ENCODE measurements at regions not wholly inside any gene's neighbourhood (a gene's known extent, or its start where the extent isn't known, plus 50 kb on each side); places are given as distances from the start of the nearest gene placed in this dataset.
"Not testable (repeated sequence)": the region's sequence is repeated elsewhere in the genome, so short reads cannot be mapped to it uniquely, and the experiment has no call there.

DNA sequence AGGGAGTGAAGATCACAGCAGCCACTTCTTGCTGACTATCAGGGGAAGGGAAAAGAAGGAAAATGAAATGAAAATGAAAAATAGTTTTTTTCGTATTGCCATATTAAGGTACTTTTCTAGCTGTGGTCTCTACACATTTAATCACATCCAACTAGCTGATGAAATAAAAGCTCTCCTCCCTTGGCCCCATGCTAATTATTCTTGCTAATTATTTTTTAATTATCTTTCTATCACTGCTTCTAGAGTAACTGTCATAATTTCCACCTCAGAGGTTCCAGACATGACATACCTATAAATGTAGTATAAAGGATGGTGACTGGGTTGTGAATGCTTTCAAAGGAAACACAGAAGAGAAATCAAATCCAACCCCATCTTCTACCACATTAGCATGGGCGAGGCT lies 334.1 kb upstream of the MAN1A1 start:
- in situ Hi-C loops (cut with HindIII; ENCODE audit: low sequenced_read_pairs): no loop called here

DNA sequence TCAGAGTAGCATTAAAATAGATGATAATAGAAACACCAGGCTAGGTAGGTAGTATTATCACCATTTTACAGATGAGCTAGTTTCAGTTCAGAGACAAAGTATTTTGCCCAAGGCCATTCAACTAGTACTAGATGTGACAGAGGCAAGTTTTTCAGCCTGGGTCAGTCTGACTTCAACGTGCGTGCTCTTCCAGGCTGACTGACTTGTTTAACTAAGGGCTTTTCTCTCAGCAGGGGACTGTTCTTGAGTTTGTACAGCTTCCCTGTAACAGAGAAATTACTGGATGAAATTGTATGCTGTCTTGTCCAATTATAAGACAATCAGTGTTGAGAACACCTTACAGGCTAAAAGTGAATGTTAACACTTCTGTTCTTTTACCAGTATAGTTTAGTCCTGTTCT lies 333.5 kb upstream of the MAN1A1 start:
- in situ Hi-C loops (cut with HindIII; ENCODE audit: low sequenced_read_pairs): no loop called here

DNA sequence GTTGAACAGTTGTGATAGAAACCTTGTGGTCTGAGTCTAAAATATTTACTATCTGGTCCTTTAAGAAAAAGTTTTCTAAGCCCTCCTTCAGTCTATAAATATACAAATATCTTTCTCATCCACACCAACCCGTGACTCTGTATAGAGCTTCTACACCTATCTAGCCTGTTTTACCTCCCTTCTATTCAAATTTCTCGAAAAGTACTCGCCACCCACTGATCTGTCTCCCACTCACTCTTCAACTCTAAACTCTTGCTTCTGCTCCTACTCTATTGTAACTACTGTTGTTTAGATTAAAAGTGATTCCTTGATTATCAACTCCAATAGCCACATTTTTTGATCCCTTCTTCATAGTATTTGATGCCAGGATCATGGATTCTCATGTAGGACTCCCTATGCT lies 329.4 kb upstream of the MAN1A1 start:
- in situ Hi-C loops (cut with HindIII; ENCODE audit: low sequenced_read_pairs): no loop called here

DNA sequence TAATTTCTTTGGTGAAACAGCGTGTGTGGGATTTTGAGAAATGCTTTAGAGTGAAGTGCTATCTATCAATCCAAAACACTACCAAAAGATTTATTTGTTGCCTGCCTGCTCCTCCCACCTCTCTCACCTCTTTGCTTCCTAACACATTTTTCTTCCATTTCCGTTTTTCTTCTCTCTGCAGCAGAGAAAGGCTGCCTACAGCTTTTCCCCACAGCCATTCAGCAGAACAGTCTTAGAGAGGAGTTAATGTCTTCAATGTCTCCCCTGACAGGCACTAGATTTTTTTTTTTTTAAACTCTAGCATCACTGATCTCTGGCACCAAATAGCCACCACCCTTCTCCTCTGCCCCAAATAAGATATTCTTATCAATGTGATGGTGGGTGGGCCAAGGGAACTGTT lies 327.8 kb upstream of the MAN1A1 start:
- in situ Hi-C loops (cut with HindIII; ENCODE audit: low sequenced_read_pairs): no loop called here

DNA sequence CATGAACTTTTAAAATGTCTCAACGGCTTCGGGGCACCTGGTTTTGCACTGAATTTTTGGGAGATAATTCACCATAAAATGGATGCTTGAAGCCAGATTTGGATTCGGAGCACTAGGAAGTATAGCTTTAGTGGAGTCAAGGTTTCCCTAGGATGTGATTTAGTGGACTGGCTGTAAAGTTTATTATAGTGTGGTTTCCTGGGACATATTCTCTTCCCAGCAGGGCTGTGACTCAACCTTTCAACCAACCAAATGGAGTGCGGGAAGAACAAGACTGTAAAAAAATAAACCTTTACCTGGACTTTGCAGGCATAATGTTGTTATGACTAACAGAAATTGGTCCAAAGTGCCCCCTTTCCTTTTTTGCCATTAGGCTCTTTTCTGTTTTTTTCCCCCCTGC lies 327.4 kb upstream of the MAN1A1 start:
- in situ Hi-C loops (cut with HindIII; ENCODE audit: low sequenced_read_pairs): no loop called here

DNA sequence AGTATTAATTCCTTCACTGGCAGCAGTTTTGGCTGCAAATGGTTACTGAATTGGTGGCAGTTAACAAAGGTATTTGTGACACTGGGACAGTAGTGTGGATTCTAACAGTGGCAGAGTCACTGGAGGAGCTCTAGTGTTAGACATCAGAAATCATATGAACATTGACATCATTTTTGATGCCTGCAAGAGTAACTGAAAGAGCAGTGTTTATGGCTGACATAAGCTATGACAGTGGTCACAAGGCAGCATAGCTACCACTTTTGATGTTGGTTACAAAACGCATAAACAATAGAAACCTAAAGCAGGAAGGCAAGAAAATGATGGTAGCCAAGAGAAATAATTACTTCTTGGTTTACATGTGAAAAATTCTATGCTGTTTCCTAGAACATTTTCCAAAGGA lies 326.7 kb upstream of the MAN1A1 start:
- in situ Hi-C loops (cut with HindIII; ENCODE audit: low sequenced_read_pairs): no loop called here

DNA sequence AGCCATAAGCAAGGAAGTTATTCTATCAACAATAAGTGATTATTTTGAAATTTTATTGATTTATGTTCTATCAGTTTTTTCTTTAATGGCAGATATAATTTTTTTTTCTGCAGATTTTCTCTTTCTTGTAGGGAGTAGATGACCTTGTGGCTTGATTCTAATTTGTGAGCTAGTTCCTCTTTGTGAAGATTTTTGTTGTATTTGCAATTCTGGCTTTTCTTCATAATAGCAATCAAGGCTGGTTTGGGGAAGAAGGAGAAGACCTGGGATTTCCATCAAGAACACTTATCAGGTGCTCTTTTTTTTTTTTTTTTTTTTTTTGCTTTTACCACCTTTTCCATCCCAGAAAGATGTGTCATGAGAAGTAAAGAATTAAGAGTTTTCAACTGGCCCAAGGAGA lies 324.2 kb upstream of the MAN1A1 start:
- in situ Hi-C loops (cut with HindIII; ENCODE audit: low sequenced_read_pairs): no loop called here

DNA sequence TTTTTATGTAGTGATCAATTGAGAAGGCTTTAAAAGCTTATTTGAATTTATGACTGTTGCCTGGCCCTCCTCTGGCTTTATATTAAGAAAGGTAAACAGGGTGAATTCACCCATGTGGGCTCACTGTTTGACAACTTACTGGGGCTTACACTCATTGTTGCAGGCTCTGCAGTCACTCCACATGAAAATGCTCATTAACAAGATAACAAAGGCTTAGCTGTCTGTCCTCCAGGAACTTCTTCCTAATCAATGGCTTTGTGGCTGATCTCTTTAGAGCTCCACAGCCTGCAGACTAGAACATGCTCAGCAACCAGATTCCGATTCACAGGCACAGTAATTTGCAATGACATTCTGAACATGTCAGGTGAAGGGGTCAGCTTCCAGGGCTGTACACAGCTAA lies 323.2 kb upstream of the MAN1A1 start:
- in situ Hi-C loops (cut with HindIII; ENCODE audit: low sequenced_read_pairs): no loop called here

DNA sequence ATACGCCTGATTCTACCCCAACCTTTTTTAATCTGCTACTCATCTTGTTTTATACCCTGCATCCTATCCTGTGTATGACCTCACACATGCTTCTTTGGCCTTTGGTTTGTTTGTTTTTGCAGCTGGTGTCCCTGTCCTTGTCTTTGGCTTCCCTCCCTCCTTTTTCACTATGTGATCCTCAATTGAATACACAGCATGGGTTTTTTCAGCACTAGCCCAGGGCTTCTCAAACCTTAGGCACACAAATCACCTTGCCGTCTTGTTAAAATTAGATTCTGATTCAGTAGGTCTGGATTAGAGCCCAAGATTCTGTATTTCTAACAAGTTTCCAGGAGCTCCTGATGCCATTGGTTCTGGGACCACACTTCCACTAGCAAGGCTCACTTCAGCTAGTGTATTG lies 321.5 kb upstream of the MAN1A1 start:
- in situ Hi-C loops (cut with HindIII; ENCODE audit: low sequenced_read_pairs): no loop called here

DNA sequence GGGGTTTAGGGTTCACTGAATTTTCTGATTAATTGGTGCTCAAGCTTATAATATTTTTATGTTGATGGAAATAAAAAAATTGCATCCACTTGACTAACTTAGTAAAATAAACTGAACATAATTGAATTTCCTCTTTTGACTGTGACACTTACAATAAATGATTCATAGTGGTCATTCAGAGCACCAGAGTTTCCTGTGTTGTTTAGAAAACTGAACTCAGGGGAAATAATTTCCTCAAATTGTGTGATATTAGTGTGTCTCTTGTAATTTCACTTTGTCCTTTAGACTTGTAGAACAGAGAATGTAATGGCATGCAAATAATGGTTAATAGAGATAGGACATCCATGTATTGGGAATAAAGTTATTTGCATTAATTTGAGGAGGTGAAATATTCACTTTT lies 319.7 kb upstream of the MAN1A1 start:
- in situ Hi-C loops (cut with HindIII; ENCODE audit: low sequenced_read_pairs): no loop called here

DNA sequence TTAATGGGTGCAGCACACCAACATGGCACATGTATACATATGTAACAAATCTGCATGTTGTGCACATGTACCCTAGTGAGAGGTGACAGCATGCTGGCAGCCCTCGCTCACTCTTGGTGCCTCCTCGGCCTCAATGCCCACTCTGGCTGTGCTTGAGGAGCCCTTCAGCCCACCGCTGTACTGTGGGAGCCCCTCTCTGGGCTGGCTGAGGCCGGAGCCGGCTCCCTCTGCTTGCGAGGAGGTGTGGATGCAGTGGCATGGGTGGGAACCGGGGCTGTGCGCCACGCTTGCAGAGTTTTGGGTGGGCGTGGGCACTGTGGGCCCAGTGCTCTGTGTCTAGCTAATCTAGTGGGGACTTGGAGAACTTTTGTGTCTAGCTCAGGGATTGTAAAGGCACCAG lies 315.9 kb upstream of the MAN1A1 start:
- in situ Hi-C loops (cut with HindIII; ENCODE audit: low sequenced_read_pairs): not testable (repeated sequence)

DNA sequence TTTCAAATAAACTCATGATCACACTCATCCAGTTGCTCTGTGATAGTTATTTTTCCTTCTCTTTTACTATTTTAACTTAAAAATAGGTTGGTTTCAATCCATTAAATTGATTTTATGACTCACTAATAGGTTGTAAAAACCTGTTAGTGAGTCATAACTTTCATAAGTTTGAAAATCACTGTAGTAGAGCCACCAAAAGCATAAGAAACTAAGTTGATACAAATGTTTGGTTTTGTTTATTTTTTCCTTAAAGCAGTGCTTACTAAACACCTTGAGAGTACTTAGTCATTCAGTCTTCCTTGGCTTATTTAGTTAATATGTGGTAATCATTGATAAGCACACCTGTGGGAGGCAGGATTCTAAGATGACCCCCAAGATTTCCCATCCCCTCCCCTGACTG lies 312.1 kb upstream of the MAN1A1 start:
- in situ Hi-C loops (cut with HindIII; ENCODE audit: low sequenced_read_pairs): no loop called here

DNA sequence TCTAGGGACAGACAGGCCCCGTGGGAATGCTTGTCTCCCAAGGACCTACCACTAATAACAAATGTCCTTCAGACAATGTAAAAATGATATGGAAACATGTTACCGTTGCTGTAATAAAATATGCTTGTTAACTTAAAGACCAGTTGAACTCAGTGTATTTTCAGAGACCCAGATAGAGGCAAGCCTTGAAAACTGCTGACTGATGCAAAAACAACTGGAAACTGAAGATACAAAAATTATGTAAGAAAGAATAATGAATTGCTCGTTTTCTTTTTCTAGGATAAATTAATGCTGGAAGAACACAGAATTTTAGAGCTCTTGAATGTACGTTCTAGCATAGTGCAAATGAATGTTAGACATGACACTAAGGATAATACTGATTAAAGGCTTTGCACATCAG lies 311.5 kb upstream of the MAN1A1 start:
- in situ Hi-C loops (cut with HindIII; ENCODE audit: low sequenced_read_pairs): no loop called here

DNA sequence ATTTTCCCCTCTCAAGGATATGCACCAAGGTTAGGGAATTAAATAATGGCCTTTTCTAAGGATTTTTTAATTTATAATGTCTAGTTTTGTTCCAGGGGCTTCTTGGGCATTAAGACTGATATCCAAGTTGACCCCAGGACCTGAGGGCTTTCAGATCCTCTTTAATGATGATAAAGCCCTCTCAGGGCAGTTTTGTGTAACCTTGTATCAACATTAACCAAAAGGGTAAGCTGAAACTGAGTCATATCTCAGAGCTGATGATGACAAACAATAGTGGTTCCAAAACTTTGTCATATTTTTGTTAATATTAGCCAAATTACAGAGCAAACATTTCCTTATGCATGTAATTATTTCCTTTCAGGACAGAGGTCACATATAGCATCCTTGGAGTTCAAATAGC lies 309.4 kb upstream of the MAN1A1 start:
- in situ Hi-C loops (cut with HindIII; ENCODE audit: low sequenced_read_pairs): no loop called here

DNA sequence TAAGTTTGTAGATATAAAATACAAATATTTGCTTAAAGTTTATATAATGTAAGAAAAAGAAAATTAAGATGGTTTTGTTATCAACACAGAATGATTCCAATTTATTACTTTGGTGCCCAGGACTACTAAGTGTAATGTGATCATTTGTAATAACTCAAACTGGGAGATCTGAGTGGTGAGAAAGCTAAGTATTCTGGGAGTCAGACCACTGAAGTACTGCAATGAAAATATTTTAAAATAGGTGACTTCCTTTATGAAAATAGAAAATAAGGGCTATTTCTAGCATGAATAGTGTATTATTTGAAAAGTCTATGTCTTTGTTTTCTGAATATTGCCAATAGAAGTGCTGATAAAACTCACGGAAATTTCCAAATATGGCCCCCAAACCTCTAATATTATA lies 305.6 kb upstream of the MAN1A1 start:
- in situ Hi-C loops (cut with HindIII; ENCODE audit: low sequenced_read_pairs): no loop called here

DNA sequence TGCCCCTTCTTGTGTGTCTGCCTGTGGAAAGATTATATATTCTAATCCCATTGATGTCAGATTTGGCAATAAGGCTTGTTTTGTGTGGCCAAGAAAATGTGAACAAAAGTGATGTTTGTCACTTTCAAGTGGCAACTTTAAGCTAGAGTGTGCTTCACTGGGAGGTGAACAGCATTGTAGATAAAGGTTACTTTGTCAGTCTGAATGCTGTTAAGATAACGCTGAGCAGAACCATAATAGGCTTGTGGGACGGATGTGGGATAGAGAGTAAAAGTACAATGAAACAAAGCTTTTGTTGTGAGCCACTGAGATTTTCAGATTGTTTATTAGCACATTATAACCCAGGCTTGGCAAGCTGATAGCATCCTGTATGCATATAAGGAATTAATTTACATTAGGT lies 303.8 kb upstream of the MAN1A1 start:
- in situ Hi-C loops (cut with HindIII; ENCODE audit: low sequenced_read_pairs): no loop called here

DNA sequence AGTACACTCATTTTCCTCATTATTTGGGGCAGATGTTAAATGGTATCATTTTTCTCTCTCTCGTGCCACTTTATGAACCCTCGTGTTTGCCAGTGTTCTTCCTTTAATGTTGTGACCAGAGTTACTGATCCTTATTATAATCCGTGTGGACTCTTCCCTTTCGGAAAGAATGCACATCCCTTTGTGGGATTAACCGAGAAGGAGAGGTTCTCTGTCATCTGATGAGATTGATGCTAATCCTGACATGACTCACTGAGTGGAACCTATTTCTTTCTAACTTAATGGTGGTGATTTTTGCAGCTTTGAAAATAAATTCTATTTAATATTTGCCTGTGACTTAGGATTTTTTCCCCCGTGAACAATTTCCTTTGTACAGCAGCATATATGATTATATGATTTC lies 300.0 kb upstream of the MAN1A1 start:
- in situ Hi-C loops (cut with HindIII; ENCODE audit: low sequenced_read_pairs): loop anchor here (5.0 kb wide), 1 partner anchor 37 kb away; no protein-coding TSS in a partner anchor

DNA sequence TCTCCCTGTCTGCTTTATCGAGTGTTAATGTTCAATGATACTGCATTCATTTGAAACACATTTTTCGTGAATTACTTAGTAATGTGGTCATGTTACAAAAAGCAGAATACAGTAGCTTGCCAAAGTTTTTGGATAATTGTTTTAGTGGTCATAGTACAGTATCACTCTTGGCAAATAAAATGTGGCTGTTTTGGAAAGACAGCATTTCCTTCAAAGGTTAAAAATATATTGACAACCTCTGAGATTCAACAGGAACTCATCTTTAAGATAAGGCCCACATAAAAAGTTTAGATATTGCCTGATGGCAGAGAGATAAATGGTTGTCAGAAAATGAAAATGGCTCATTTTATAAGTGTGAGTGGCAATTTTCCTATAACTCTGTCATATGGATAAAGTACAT lies 297.7 kb upstream of the MAN1A1 start:
- in situ Hi-C loops (cut with HindIII; ENCODE audit: low sequenced_read_pairs): loop anchor here (5.0 kb wide), 1 partner anchor 35 kb away; no protein-coding TSS in a partner anchor

DNA sequence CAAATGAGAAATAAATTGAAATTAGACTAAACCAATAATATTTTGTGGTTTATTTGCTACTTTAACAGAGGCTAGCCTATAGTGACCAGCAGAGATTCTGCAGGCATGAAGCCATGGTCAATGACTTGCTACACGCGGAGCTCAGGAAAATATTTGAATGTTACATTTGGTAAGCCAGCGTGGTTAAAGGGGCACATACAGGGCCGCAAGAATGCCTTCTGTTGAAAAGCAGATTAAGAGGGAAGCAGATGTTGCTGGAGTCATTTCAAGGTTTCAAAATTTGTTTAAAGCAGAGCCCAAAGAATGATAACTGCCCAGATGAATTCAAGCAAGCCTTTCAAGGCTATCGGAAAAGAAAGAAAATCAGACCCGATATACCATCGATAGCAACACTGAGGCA lies 294.3 kb upstream of the MAN1A1 start:
- in situ Hi-C loops (cut with HindIII; ENCODE audit: low sequenced_read_pairs): no loop called here

DNA sequence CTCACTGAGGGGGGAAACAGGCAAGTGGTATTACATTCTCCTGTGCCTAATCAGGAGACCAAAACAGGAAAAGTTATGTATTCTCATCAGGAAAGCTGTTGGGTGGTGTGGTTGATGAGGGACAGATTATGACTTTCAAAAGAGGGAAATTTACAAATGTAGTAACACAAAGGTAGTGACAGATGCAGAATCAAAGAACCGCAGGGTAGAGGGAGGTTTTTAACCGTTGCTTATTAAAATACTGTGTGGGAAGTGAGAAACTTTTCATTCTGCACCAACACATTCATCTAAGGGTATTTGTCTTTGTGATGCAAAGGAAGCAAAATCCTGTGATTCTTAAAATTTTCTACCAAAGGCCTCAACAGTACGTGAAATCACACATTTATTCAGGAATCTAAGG lies 288.2 kb upstream of the MAN1A1 start:
- in situ Hi-C loops (cut with HindIII; ENCODE audit: low sequenced_read_pairs): no loop called here

DNA sequence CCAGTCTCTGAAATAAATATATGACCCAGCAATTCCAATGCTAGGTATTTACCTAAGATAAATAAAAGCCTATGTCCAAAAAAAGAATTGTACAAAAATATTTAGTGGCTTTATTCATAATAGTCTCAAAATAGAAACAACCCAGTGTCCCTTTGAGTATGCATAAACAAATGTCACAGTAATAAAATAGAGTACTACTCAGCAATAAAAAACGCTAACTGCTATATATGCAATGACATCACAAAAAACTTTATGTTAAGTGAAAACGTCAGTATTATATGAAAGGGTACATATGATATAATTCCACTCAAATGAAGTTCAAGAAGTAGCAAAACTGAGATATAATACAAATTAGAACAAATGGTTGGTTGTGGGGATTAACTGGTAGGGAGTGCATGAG lies 286.5 kb upstream of the MAN1A1 start:
- in situ Hi-C loops (cut with HindIII; ENCODE audit: low sequenced_read_pairs): no loop called here

DNA sequence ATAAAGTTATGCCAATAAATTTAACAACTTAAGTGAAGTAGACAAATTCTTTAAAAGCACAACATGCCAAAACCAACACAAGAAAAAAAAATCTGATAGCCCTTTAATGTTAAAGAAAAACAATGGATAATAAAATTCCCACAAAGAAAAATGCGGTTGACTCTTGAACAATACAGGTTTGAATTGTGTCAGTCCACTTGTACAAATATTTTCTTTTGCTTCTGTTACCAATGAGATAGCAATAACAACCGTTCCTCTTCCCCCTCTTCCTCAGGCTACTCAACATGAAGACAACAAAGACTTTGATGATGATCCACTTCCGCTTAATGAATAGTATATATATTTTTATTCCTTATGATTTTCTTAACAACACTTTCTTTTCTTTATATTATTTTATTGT lies 283.9 kb upstream of the MAN1A1 start:
- in situ Hi-C loops (cut with HindIII; ENCODE audit: low sequenced_read_pairs): no loop called here

DNA sequence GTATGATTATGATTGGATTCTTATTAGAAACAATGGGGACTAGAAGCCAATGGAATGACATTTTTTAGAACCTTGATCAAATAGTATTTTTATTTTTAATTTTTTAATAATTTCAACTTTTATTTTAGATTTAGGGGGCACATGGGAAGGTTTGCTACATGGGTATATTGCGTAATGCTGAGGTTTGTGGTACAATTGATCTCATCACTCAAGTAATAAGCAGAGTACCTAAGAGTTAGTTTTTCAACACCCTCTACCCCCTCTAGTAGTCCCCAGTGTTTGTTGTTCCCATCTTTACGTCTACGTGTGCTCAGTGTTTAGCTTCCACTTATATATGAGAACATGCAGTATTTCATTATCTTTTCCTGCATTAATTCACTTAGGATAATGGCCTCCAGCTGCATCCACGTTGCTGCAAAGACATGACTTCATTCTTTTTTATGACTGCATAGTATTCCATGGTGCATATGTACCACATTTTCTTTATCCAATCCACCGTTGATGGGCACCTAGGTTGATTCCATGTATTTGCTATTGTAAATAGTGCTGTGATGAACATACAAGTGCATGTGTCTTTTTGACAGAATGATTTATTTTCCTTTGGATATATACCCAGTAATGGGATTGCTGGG lies 281.1 kb upstream of the MAN1A1 start:
- in situ Hi-C loops (cut with HindIII; ENCODE audit: low sequenced_read_pairs): no loop called here

Measured in endothelial cell of hepatic sinusoid (primary cell).